ENCODE measurements at regions not wholly inside any gene's neighbourhood (a gene's known extent, or its start where the extent isn't known, plus 50 kb on each side); places are given as distances from the start of the nearest gene placed in this dataset.
"Not testable (repeated sequence)": the region's sequence is repeated elsewhere in the genome, so short reads cannot be mapped to it uniquely, and the experiment has no call there.

DNA sequence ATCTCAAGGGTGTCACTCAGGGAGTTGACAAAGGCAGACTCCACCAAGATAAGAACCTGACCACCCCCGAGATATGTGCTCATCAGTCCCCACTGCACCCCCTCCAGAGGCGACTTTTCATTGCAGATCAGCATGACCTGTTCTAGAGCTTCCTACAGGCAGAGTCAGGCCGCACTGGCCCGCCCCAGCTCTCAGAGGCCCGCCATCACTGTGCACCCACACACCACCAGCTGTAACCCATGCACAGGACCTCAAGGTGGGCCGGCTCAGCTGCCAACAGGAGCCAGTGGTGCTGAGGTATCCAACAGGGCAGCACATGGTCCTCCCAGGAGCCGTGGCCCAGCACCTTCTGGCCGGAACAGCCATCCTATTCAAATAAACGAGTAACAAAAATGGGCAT, 253.6 kb upstream of the ANKRD20A1 start:
- not testable (repeated sequence) for H3K18ac ChIP-seq (ENCODE audit: low read length); H3K79me1 ChIP-seq (ENCODE audit: low read depth, low read length); H2BK12ac ChIP-seq (ENCODE audit: low read length); H4K91ac ChIP-seq (ENCODE audit: low read depth, low read length, poor library complexity); DNase-seq (ENCODE audit: low spot score); H2AFZ ChIP-seq (ENCODE audit: low read length); H2BK15ac ChIP-seq (ENCODE audit: low read length); H3K4me3 ChIP-seq (ENCODE audit: low read length in 2 of 2); H3K14ac ChIP-seq (ENCODE audit: low read length); H3K4ac ChIP-seq (ENCODE audit: low read length); H3K9ac ChIP-seq (ENCODE audit: low read depth, low read length, poor library complexity); H3K36me3 ChIP-seq (replicated peaks in 1 of 2; ENCODE audit: control insufficient read depth in 2 of 2, insufficient read depth in 2 of 2, low read length in 2 of 2); H3K27ac ChIP-seq (replicated peaks; ENCODE audit: low read length); H3K27me3 ChIP-seq (ENCODE audit: control insufficient read depth in 3 of 3, insufficient read depth in 3 of 3, low read depth in 1 of 3, low read length in 3 of 3); H2BK120ac ChIP-seq (ENCODE audit: low read depth, low read length); H4K8ac ChIP-seq (ENCODE audit: low read depth, low read length); H2AK5ac ChIP-seq (ENCODE audit: low read depth, low read length); H3K23ac ChIP-seq (ENCODE audit: low read depth, low read length, poor library complexity); H2BK5ac ChIP-seq (ENCODE audit: low read length); H3K4me2 ChIP-seq (ENCODE audit: insufficient read depth, low read length, poor library complexity, severe bottlenecking); H3K9me3 ChIP-seq (replicated peaks in 1 of 2; ENCODE audit: control insufficient read depth in 2 of 2, insufficient read depth in 1 of 2, low read depth in 1 of 2, low read length in 2 of 2); H3K4me1 ChIP-seq (ENCODE audit: control insufficient read depth in 2 of 2, insufficient read depth in 1 of 2, low read depth in 1 of 2, low read length in 2 of 2)
- no CpG with 5 or more reads among the region's 9 CpGs for WGBS, 2 donors (ENCODE audit: extremely low coverage in 2 of 2, insufficient read length in 2 of 2, insufficient replicate concordance in 1 of 2)

DNA sequence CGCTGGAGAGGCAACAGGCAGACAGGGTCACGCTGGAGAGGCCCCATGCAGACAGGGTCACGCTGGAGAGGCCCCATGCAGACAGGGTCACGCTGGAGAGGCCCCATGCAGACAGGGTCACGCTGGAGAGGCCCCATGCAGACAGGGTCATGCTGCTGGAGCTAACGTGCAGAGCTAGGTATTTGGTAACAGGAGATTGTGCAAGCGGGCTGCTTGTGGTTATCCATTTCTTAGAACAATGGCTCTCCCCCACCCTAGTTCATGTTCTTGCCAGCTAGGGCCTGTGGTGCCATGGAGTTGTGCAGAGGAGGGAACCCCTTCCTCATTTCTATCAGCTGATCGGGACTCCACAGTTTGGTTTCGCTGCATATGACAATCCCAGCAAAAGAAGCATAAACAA, 255.1 kb upstream of the ANKRD20A1 start:
- H3K14ac ChIP-seq (ENCODE audit: low read length); H3K4me1 ChIP-seq (ENCODE audit: control insufficient read depth in 2 of 2, insufficient read depth in 1 of 2, low read depth in 1 of 2, low read length in 2 of 2); H2AFZ ChIP-seq (ENCODE audit: low read length); H3K9me3 ChIP-seq (replicated peaks in 1 of 2; ENCODE audit: control insufficient read depth in 2 of 2, insufficient read depth in 1 of 2, low read depth in 1 of 2, low read length in 2 of 2); H2BK120ac ChIP-seq (ENCODE audit: low read depth, low read length); H3K9ac ChIP-seq (ENCODE audit: low read depth, low read length, poor library complexity); H4K8ac ChIP-seq (ENCODE audit: low read depth, low read length); H4K91ac ChIP-seq (ENCODE audit: low read depth, low read length, poor library complexity); H3K23ac ChIP-seq (ENCODE audit: low read depth, low read length, poor library complexity); H3K4me2 ChIP-seq (ENCODE audit: insufficient read depth, low read length, poor library complexity, severe bottlenecking); H3K27ac ChIP-seq (replicated peaks; ENCODE audit: low read length); H3K4ac ChIP-seq (ENCODE audit: low read length); H2AK5ac ChIP-seq (ENCODE audit: low read depth, low read length); H3K27me3 ChIP-seq (ENCODE audit: control insufficient read depth in 3 of 3, insufficient read depth in 3 of 3, low read depth in 1 of 3, low read length in 3 of 3); DNase-seq (ENCODE audit: low spot score); H2BK5ac ChIP-seq (ENCODE audit: low read length); H3K36me3 ChIP-seq (replicated peaks in 1 of 2; ENCODE audit: control insufficient read depth in 2 of 2, insufficient read depth in 2 of 2, low read length in 2 of 2); H3K18ac ChIP-seq (ENCODE audit: low read length); H2BK12ac ChIP-seq (ENCODE audit: low read length); H3K4me3 ChIP-seq (ENCODE audit: low read length in 2 of 2); H2BK15ac ChIP-seq (ENCODE audit: low read length); H3K79me1 ChIP-seq (ENCODE audit: low read depth, low read length): not testable (repeated sequence)
- WGBS, 2 donors (ENCODE audit: extremely low coverage in 2 of 2, insufficient read length in 2 of 2, insufficient replicate concordance in 1 of 2), result no CpG with 5 or more reads among the region's 9 CpGs

DNA sequence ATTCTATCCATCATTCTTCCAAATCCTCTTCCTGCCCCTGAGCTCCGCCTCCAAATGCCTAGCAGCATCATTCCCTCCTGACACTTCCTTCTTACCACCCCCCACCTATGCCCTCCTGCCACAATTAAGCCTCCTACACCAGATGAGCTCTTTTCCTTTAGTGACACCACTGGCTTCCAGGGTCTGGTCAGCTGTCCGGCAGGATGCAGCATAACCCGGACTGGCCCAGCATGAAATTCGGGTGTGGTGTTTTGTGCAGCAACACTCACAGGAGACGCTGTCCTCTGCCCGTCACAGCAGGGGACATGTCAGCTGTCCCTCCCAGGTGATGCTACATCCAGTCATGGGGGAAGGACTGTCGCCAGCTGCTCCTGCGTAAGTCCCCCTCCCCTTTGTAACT, 266.3 kb upstream of the ANKRD20A1 start:
- H2AFZ ChIP-seq (ENCODE audit: low read length); H4K8ac ChIP-seq (ENCODE audit: low read depth, low read length); H3K9ac ChIP-seq (ENCODE audit: low read depth, low read length, poor library complexity); H3K18ac ChIP-seq (ENCODE audit: low read length); H3K79me1 ChIP-seq (ENCODE audit: low read depth, low read length); H3K14ac ChIP-seq (ENCODE audit: low read length); H3K4me2 ChIP-seq (ENCODE audit: insufficient read depth, low read length, poor library complexity, severe bottlenecking); H2BK5ac ChIP-seq (ENCODE audit: low read length); H2AK5ac ChIP-seq (ENCODE audit: low read depth, low read length); H2BK120ac ChIP-seq (ENCODE audit: low read depth, low read length); H3K4me3 ChIP-seq (ENCODE audit: low read length in 2 of 2); H3K9me3 ChIP-seq (replicated peaks in 1 of 2; ENCODE audit: control insufficient read depth in 2 of 2, insufficient read depth in 1 of 2, low read depth in 1 of 2, low read length in 2 of 2); H3K4ac ChIP-seq (ENCODE audit: low read length); H3K4me1 ChIP-seq (ENCODE audit: control insufficient read depth in 2 of 2, insufficient read depth in 1 of 2, low read depth in 1 of 2, low read length in 2 of 2); H3K27ac ChIP-seq (replicated peaks; ENCODE audit: low read length); H3K23ac ChIP-seq (ENCODE audit: low read depth, low read length, poor library complexity); DNase-seq (ENCODE audit: low spot score); H2BK15ac ChIP-seq (ENCODE audit: low read length); H2BK12ac ChIP-seq (ENCODE audit: low read length); H4K91ac ChIP-seq (ENCODE audit: low read depth, low read length, poor library complexity); H3K27me3 ChIP-seq (ENCODE audit: control insufficient read depth in 3 of 3, insufficient read depth in 3 of 3, low read depth in 1 of 3, low read length in 3 of 3); H3K36me3 ChIP-seq (replicated peaks in 1 of 2; ENCODE audit: control insufficient read depth in 2 of 2, insufficient read depth in 2 of 2, low read length in 2 of 2): not testable (repeated sequence)
- no CpG with 5 or more reads among the region's 8 CpGs for WGBS, 2 donors (ENCODE audit: extremely low coverage in 2 of 2, insufficient read length in 2 of 2, insufficient replicate concordance in 1 of 2)

DNA sequence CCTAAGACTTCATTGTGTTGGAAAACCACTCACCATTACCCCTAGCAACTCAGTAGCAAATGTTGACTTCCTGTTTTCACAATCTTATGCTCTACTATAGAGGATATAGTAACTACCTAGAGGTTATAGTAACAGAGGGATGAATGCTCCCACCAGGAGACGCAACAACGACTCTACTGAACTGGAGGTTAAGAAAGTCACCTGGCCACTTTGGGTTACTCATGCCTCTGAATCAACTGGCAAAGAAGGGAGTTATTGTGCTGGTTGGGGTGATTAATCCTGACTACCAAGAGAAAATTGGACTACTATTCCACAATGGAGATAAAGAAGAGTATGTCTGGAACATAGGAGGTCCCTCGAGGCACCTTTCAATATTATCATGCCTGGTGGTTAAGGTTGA, 302.9 kb upstream of the ANKRD20A1 start:
- not testable (repeated sequence) for H2BK120ac ChIP-seq (ENCODE audit: low read depth, low read length); H3K4me2 ChIP-seq (ENCODE audit: insufficient read depth, low read length, poor library complexity, severe bottlenecking); H3K4me3 ChIP-seq (ENCODE audit: low read length in 2 of 2); H2AFZ ChIP-seq (ENCODE audit: low read length); H3K9me3 ChIP-seq (replicated peaks in 1 of 2; ENCODE audit: control insufficient read depth in 2 of 2, insufficient read depth in 1 of 2, low read depth in 1 of 2, low read length in 2 of 2); H3K27ac ChIP-seq (replicated peaks; ENCODE audit: low read length); H3K36me3 ChIP-seq (replicated peaks in 1 of 2; ENCODE audit: control insufficient read depth in 2 of 2, insufficient read depth in 2 of 2, low read length in 2 of 2); H3K23ac ChIP-seq (ENCODE audit: low read depth, low read length, poor library complexity); H3K14ac ChIP-seq (ENCODE audit: low read length); H4K8ac ChIP-seq (ENCODE audit: low read depth, low read length); H4K91ac ChIP-seq (ENCODE audit: low read depth, low read length, poor library complexity); DNase-seq (ENCODE audit: low spot score); H3K27me3 ChIP-seq (ENCODE audit: control insufficient read depth in 3 of 3, insufficient read depth in 3 of 3, low read depth in 1 of 3, low read length in 3 of 3); H3K18ac ChIP-seq (ENCODE audit: low read length); H3K4me1 ChIP-seq (ENCODE audit: control insufficient read depth in 2 of 2, insufficient read depth in 1 of 2, low read depth in 1 of 2, low read length in 2 of 2); H3K4ac ChIP-seq (ENCODE audit: low read length); H3K9ac ChIP-seq (ENCODE audit: low read depth, low read length, poor library complexity); H2BK15ac ChIP-seq (ENCODE audit: low read length); H3K79me1 ChIP-seq (ENCODE audit: low read depth, low read length); H2BK5ac ChIP-seq (ENCODE audit: low read length); H2AK5ac ChIP-seq (ENCODE audit: low read depth, low read length); H2BK12ac ChIP-seq (ENCODE audit: low read length)
- no CpG with 5 or more reads among the region's 3 CpGs for WGBS, 2 donors (ENCODE audit: extremely low coverage in 2 of 2, insufficient read length in 2 of 2, insufficient replicate concordance in 1 of 2)

Data from neuronal stem cell (in vitro differentiated cells).